ENCODE measurements at regions not wholly inside any gene's neighbourhood (a gene's known extent, or its start where the extent isn't known, plus 50 kb on each side); places are given as distances from the start of the nearest gene placed in this dataset.
"Not testable (repeated sequence)": the region's sequence is repeated elsewhere in the genome, so short reads cannot be mapped to it uniquely, and the experiment has no call there.

GRCh38 chrX:63209645-63210044 lies 141.5 kb downstream of the SPIN4 start:
- TF ChIP-seq CTCF (conservative IDR thresholded peaks at IDR 0.05 in 1 of 2, IDR thresholded peaks at IDR 0.05 in 1 of 2; ENCODE audit: extremely low read depth in 1 of 2, insufficient read depth in 1 of 2, low read depth in 1 of 2, low read length in 2 of 2); EZH2 (IDR thresholded peaks at IDR 0.05; ENCODE audit: borderline replicate concordance, low read length): not testable (repeated sequence)

Data from mammary epithelial cell (primary cell).